HG03520 (cell line): ENCODE measurements at regions not wholly inside any gene's neighbourhood (a gene's known extent, or its start where the extent isn't known, plus 50 kb on each side); places are given as distances from the start of the nearest gene placed in this dataset.
"Not testable (repeated sequence)": the region's sequence is repeated elsewhere in the genome, so short reads cannot be mapped to it uniquely, and the experiment has no call there.

Experiments
- ATAC-seq: cut with Tn5 transposase; IDR thresholded peaks from one replicate; pipeline ENCODE4 v1.9.1; 2021; ENCODE audit warnings: mild to moderate bottlenecking, moderate library complexity; ENCODE audit not compliant: unreplicated experiment

GRCh38 chr4:66955784-66956183, 589.5 kb downstream of the CENPC start:
- ATAC-seq = no peak

GRCh38 chr4:66949419-66949818, 595.9 kb downstream of the CENPC start:
- ATAC-seq = no peak

GRCh38 chr4:66946761-66947160, 598.5 kb downstream of the CENPC start:
- no peak for ATAC-seq

GRCh38 chr4:66943112-66943511, 602.2 kb downstream of the CENPC start:
- no peak for ATAC-seq

- ATAC-seq = not testable (repeated sequence)
Measured at GRCh38 chr4:66931981-66932380, 613.3 kb downstream of the CENPC start.

GRCh38 chr4:66930206-66930605, 615.1 kb downstream of the CENPC start:
- no peak for ATAC-seq

GRCh38 chr4:66929748-66930147, 615.6 kb downstream of the CENPC start:
- no peak for ATAC-seq

GRCh38 chr4:66928881-66929280, 616.4 kb downstream of the CENPC start:
- not testable (repeated sequence) for ATAC-seq

- ATAC-seq = no peak
Measured at GRCh38 chr4:66927937-66928336, 617.4 kb downstream of the CENPC start.

- ATAC-seq = no peak
Measured at GRCh38 chr4:66926687-66927086, 618.6 kb downstream of the CENPC start.

- no peak for ATAC-seq
Measured at GRCh38 chr4:66923081-66923865, 622.0 kb downstream of the CENPC start.

- ATAC-seq = no peak
Measured at GRCh38 chr4:66921433-66921832, 623.9 kb downstream of the CENPC start.

GRCh38 chr4:66920514-66920913, 624.8 kb downstream of the CENPC start:
- ATAC-seq = no peak

GRCh38 chr4:66911880-66912279, 633.4 kb downstream of the CENPC start:
- no peak for ATAC-seq

- ATAC-seq = no peak
Measured at GRCh38 chr4:66906314-66906713, 639.0 kb downstream of the CENPC start.

- ATAC-seq = no peak
Measured at GRCh38 chr4:66899422-66900065, 645.8 kb downstream of the CENPC start.

GRCh38 chr4:66893807-66894206, 651.5 kb downstream of the CENPC start:
- ATAC-seq = no peak

GRCh38 chr4:66887061-66887460, 658.2 kb downstream of the CENPC start:
- ATAC-seq = no peak

GRCh38 chr4:66885501-66886165, 659.7 kb downstream of the CENPC start:
- no peak for ATAC-seq

GRCh38 chr4:66876946-66877345, 668.4 kb downstream of the CENPC start:
- no peak for ATAC-seq

- no peak for ATAC-seq
Measured at GRCh38 chr4:66872661-66873060, 672.6 kb downstream of the CENPC start.

- ATAC-seq = no peak
Measured at GRCh38 chr4:66863481-66863880, 681.8 kb downstream of the CENPC start.
